ENCODE measurements at regions not wholly inside any gene's neighbourhood (a gene's known extent, or its start where the extent isn't known, plus 50 kb on each side); places are given as distances from the start of the nearest gene placed in this dataset.

DNA sequence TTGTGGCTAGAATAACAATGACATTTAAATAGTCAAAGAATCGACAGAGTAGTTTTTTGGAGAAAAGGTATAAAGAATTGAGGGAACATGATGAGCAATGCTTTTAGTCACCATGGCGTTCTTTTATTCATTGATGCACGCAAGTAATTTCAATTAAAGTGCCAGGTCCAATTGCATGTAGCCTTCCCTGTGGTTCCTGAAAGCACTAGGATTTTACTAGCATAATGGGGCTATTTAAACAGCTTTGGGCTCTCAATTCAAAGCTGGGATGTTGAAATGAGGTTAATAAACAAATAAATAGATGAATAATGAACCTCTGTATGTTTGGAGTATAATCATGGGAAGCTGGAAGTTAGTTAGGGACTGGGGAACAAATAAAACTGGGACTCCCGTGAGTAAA, 121.2 kb upstream of the GAP43 start:
- H3K9me3 ChIP-seq (replicated peaks; ENCODE audit: control insufficient read depth, insufficient read depth, low read length) = no peaks in the 10 kb centered on the region; the same call in 2 of the 3 replicates
- RAD21 ChIA-PET (ENCODE audit: unreplicated experiment) = no interaction called here
- POLR2A ChIA-PET = no interaction called here
- 9% methylated on average over 4 of the region's 4 CpGs for WGBS (ENCODE audit: insufficient coverage, insufficient replicate concordance, low lambda C conversion rate, missing lambda C conversion rate)
- H3K36me3 ChIP-seq (ENCODE audit: control insufficient read depth in 2 of 2, insufficient read depth in 2 of 2, low read length in 1 of 2) = no peaks in the 10 kb centered on the region
- ATAC-seq (no peak), FAIRE-seq (no peak), DNase-seq (ENCODE audit: low read depth, low spot score) (no peak)
- SMC1A ChIA-PET (ENCODE audit: uncharacterized antibody, unreplicated experiment) = no interaction called here
- H3K4me3 ChIP-seq = no peak overlapping the region
- in situ Hi-C loops (cut with MboI) = no loop called here
- intact Hi-C loops (cut with micrococcal nuclease; ENCODE audit: unreplicated experiment) = no loop called here
- no peaks in the 10 kb centered on the region for H3K4me1 ChIP-seq (ENCODE audit: control insufficient read depth, insufficient read depth, low read length)
- H3K4me2 ChIP-seq (ENCODE audit: control insufficient read depth, insufficient read depth) = no peak overlapping the region
- BruUV-seq (replicated peaks) = no TSS peak
- TF ChIP-seq, protein P1, sequence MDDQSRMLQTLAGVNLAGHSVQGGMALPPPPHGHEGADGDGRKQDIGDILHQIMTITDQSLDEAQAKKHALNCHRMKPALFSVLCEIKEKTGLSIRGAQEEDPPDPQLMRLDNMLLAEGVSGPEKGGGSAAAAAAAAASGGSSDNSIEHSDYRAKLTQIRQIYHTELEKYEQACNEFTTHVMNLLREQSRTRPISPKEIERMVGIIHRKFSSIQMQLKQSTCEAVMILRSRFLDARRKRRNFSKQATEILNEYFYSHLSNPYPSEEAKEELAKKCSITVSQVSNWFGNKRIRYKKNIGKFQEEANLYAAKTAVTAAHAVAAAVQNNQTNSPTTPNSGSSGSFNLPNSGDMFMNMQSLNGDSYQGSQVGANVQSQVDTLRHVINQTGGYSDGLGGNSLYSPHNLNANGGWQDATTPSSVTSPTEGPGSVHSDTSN (IDR thresholded peaks at IDR 0.05; ENCODE audit: insufficient replicate concordance, low read depth, low read length) = no peak
- CTCF ChIA-PET = no interaction called here
- H3K9ac ChIP-seq (ENCODE audit: control insufficient read depth, insufficient read depth, low read length) = no peak overlapping the region
- no peaks in the 10 kb centered on the region for H3K79me2 ChIP-seq (ENCODE audit: control insufficient read depth, insufficient read depth, low read length)
- no peaks in the 10 kb centered on the region for H4K20me1 ChIP-seq (ENCODE audit: control insufficient read depth, insufficient read depth)
- no peak overlapping the region for H3K27ac ChIP-seq (ENCODE audit: control insufficient read depth, insufficient read depth)
- H3K27me3 ChIP-seq (replicated peaks in 1 of 2; ENCODE audit: control insufficient read depth in 2 of 2, insufficient read depth in 2 of 2, low read length in 1 of 2) = no peaks in the 10 kb centered on the region
- H2AFZ ChIP-seq (ENCODE audit: control insufficient read depth, low read depth, low read length) = no peak overlapping the region

DNA sequence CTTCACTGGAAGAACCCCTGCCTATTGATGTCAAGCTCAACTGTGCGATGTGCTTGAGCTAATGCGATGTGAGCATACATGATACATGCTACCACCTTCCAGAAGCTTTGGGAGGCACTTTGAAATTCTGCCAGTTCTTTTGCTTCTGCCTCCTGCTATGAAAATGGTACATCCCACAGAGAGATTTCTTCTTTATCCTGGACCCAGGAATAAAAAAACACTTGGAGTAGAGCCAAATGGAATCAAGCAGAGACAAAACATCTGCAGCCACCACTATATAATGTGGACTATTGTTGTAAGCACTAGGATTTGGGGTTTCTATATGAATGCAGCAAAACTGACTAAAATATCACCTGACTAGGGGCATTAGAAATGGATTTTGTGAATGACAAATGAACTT, 119.9 kb upstream of the GAP43 start:
- CTCF ChIA-PET = interaction anchor here (0.5 kb wide), 1 partner anchor 1119 kb away, joined by 3 read pairs; no protein-coding TSS in a partner anchor
- SMC1A ChIA-PET (ENCODE audit: uncharacterized antibody, unreplicated experiment) = interaction anchor here (0.9 to 1.0 kb wide), 2 partner anchors 19 to 128 kb away, joined by 3 read pairs; no protein-coding TSS in a partner anchor
- H3K79me2 ChIP-seq (ENCODE audit: control insufficient read depth, insufficient read depth, low read length) = no peaks in the 10 kb centered on the region
- FAIRE-seq (no peak), DNase-seq (ENCODE audit: low read depth, low spot score) (no peak), ATAC-seq (no peak)
- no peaks in the 10 kb centered on the region for H3K36me3 ChIP-seq (ENCODE audit: control insufficient read depth in 2 of 2, insufficient read depth in 2 of 2, low read length in 1 of 2)
- no peak overlapping the region for H3K9ac ChIP-seq (ENCODE audit: control insufficient read depth, insufficient read depth, low read length)
- H3K27ac ChIP-seq (ENCODE audit: control insufficient read depth, insufficient read depth) = no peak overlapping the region
- H3K4me3 ChIP-seq = no peak overlapping the region
- in situ Hi-C loops (cut with MboI) (no loop called here), intact Hi-C loops (cut with micrococcal nuclease; ENCODE audit: unreplicated experiment) (no loop called here)
- H3K9me3 ChIP-seq (replicated peaks; ENCODE audit: control insufficient read depth, insufficient read depth, low read length) = no peaks in the 10 kb centered on the region; the same call in 2 of the 3 replicates
- TF ChIP-seq TAF1 (IDR thresholded peaks at IDR 0.05; ENCODE audit: borderline replicate concordance, low read depth, low read length) = no peak
- no peak for TF ChIP-seq SP1 (IDR thresholded peaks at IDR 0.05; ENCODE audit: low read depth, low read length)
- TF ChIP-seq CEBPB (IDR thresholded peaks at IDR 0.05; ENCODE audit: borderline replicate concordance in 1 of 2, low read depth in 2 of 2, low read length in 2 of 2) = no peak
- TF ChIP-seq, protein P2, sequence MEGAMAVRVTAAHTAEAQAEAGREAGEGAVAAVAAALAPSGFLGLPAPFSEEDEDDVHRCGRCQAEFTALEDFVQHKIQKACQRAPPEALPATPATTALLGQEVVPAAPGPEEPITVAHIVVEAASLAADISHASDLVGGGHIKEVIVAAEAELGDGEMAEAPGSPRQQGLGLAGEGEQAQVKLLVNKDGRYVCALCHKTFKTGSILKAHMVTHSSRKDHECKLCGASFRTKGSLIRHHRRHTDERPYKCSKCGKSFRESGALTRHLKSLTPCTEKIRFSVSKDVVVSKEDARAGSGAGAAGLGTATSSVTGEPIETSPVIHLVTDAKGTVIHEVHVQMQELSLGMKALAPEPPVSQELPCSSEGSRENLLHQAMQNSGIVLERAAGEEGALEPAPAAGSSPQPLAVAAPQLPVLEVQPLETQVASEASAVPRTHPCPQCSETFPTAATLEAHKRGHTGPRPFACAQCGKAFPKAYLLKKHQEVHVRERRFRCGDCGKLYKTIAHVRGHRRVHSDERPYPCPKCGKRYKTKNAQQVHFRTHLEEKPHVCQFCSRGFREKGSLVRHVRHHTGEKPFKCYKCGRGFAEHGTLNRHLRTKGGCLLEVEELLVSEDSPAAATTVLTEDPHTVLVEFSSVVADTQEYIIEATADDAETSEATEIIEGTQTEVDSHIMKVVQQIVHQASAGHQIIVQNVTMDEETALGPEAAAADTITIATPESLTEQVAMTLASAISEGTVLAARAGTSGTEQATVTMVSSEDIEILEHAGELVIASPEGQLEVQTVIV (IDR thresholded peaks at IDR 0.05; ENCODE audit: borderline replicate concordance, partially characterized antibody) = no peak
- no peak for TF ChIP-seq MEF2A (IDR thresholded peaks at IDR 0.05; ENCODE audit: insufficient read depth, low read depth, low read length)
- TF ChIP-seq CHD2 (IDR thresholded peaks at IDR 0.05; ENCODE audit: borderline replicate concordance, low read depth, low read length) = no peak
- TF ChIP-seq SREBF2 (IDR thresholded peaks at IDR 0.05; ENCODE audit: low read length) = no peak
- TF ChIP-seq MYC (IDR thresholded peaks at IDR 0.05; ENCODE audit: insufficient read depth, insufficient read length, insufficient replicate concordance, low read length, severe bottlenecking) = no peak
- TF ChIP-seq, protein P3, sequence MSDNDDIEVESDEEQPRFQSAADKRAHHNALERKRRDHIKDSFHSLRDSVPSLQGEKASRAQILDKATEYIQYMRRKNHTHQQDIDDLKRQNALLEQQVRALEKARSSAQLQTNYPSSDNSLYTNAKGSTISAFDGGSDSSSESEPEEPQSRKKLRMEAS (IDR thresholded peaks at IDR 0.05; ENCODE audit: low read depth, low read length) = no peak
- WGBS (ENCODE audit: insufficient coverage, insufficient replicate concordance, low lambda C conversion rate, missing lambda C conversion rate) = 90% methylated on average over 2 of the region's 2 CpGs
- H2AFZ ChIP-seq (ENCODE audit: control insufficient read depth, low read depth, low read length) = no peak overlapping the region
- POLR2A ChIA-PET = no interaction called here
- RAD21 ChIA-PET (ENCODE audit: unreplicated experiment) = no interaction called here
- H4K20me1 ChIP-seq (ENCODE audit: control insufficient read depth, insufficient read depth) = no peaks in the 10 kb centered on the region
- H3K27me3 ChIP-seq (replicated peaks in 1 of 2; ENCODE audit: control insufficient read depth in 2 of 2, insufficient read depth in 2 of 2, low read length in 1 of 2) = no peaks in the 10 kb centered on the region
- no TSS peak for BruUV-seq (replicated peaks)
- H3K4me2 ChIP-seq (ENCODE audit: control insufficient read depth, insufficient read depth) = no peak overlapping the region
- H3K4me1 ChIP-seq (ENCODE audit: control insufficient read depth, insufficient read depth, low read length) = no peaks in the 10 kb centered on the region
